Activated CD4-positive, alpha-beta T cell treated with anti-CD3 and anti-CD28 coated beads for 48 hours (primary cell): ENCODE measurements at regions not wholly inside any gene's neighbourhood (a gene's known extent, or its start where the extent isn't known, plus 50 kb on each side); places are given as distances from the start of the nearest gene placed in this dataset.
A peak's percentile ranks its signal among the peaks of the same experiment; 100 is the strongest.

Experiments
- DNase-seq: peaks from one replicate; pipeline ENCODE4 v3.0.0-alpha.2; 2020

DNA sequence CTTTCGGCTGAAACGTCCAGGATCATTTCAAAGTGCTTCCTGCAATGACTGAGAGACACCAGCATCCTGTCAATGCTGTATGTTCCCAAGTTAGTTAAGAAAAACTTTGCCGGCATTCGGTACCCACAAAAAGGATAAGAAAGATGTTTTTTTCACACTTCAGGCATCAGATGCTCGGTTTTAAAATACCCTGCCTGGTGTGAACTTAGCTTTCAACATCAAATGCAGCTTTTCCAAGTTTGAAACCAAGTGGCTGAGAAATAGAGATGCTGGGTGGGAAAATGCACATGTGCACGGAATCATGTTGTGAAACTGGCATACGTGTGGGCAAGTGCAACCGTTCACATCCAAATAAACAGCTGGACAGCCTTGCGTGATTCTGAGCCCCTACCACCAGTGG is 254.9 kb upstream of the IGF1R start:
- no peak for DNase-seq

DNA sequence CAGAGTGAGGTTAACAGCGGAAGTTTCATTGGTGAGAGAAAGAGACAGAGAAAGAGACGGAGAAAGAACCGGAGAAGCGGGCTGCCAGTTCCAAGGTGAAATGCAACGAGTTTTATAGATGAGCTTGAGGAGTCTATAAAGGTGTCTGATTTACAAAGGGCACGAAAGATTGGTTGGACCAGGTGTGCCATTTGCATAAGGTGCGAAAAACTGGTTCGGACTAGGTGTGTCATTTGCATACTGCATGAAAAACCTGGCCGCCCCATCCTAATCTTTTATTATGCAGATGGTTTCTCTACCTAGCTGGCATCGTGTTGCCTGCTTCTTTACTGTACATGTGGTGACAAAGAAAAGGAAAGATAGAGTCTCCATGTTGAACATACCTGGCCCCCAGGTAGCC is 253.8 kb upstream of the IGF1R start:
- DNase-seq: no peak

DNA sequence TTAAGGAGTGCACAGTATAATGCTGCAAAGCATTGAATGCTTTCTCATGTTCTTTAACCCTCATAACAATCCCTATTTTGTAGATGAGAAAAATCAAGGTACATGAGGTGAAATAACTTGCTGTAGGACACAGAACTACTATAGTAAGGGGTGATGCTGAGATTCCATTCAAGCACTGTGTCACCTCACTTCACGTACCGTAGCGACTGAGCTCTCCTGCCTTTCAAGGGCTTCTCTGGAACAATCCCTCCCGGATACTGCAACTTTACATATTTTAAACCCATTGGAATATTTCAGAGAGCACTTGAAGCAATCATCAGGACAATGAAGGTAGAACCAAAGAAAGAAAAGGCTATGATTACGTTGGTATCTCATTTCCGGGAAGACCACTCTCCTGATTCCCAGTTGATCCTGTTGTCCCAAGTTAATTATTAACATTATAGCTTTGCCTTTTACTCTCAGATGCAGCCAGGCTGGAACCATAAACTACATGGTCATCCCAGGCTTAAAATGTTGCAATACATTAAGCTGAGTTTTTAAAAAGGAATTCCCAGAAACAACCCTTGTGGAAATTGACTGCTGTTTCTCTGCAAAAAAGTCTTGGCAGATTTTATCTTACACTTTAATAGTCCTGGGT is 252.2 kb upstream of the IGF1R start:
- DNase-seq: no peak

DNA sequence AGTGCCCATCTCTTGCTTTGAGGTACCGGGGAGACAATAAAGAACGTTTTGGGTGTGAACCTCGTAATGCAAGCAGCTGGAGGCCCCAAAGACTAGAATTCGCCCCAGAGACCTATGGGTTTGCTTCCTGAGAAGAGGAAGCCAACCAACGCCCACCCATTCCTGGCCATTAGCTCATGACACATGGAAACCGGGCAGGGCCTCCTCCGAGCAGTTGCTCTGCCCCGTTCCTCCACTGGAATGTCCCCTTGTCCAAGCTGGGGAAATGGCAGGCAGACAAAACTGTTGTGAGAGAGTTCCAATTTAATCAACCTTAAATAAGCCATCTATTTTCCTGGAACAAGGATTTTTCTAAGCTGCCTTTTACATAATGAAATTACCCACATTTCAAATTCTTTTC is 250.9 kb upstream of the IGF1R start:
- DNase-seq: no peak

DNA sequence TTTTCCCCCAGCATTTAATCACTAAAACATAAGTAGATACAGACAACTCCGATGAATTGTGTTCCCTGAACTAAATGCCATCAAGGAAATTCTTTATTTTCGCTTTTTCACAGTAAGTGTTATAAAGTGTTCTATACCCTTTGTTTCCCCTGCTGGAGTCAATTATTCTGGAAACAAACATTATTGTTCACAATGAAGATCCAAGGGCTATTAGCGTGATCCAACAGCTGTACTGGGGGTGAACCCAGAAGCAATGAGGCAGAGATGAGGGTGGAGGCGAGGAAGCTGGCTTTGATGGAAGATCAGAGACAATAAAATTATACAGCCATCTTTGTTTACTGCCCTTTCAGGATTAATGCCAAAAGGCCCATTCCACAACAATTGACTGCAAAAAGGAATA is 250.3 kb upstream of the IGF1R start:
- DNase-seq: no peak

DNA sequence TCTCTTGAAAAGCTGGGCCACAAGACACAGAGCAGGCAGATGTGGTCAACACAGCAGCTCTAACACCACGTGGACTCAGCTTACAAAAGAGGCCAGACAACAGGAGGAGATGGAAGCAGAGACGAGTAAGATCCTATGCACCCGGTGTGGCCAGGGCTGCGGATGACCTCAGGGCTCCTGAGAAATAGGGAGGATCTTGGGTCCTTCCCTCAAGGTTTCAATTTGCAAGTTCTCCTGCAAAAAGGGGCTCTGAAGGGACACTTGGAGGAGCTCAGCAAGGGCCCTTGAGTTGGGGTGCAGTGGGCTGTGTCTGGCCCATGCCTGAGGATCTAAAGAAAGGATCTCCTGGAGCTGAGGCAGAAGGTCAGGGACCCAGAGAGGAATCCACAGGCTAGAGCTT is 249.5 kb upstream of the IGF1R start:
- DNase-seq: no peak

DNA sequence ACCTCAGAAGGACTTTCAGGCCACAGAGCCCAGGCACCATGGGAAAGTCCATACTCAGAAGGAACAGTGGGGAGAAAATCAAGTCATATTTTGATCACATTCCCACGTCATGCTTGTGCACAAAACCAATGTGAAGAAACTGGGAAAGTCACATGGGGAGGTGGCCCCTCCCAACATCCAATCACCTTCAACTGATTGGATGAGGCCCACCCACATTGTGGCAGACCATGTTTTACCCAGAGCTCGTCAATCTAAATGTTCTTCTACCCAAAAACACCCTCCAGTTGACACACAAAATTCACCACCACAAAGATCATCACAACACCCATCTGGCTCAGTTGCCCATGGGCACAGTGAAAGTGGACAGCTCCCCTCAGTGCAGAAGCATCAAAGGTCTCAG is 248.2 kb upstream of the IGF1R start:
- DNase-seq: no peak

DNA sequence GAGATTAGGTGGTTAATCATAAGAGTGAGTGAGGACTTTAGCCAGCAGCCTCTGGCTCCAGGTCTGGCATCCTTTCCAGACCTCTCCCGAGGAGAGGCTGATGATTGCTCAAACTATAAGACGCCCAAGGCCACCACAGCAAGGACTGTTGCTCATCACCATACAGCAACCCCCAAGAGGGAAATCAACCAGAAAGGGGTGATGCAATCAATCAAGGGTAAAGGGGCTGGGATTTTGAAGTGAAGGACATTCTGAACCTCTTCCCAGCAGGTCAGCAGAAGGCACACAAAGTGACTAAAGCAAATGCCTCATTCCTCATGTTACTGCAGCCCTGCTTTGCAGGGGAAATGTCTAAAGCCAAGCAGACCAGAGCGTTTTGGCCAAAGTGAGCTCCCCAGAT is 247.3 kb upstream of the IGF1R start:
- DNase-seq: no peak

DNA sequence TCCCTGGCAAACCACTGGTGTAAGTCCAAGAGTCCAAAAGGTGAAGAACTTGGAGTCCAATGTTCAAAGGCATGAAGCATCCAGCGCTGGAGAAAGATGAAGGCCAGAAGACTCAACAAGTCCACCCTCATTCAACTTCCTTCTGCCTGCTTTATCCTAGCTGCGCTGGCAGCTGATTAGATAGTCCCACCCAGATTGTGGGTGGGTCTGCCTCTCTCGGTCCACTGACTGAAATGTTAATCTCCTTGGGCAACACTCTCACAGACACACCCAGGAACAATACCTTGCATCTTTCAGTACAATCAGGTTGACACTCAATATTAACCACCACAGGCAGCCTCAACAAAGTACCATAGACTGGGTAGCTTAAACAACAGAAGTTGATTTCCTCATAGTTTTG is 245.9 kb upstream of the IGF1R start:
- DNase-seq: no peak

DNA sequence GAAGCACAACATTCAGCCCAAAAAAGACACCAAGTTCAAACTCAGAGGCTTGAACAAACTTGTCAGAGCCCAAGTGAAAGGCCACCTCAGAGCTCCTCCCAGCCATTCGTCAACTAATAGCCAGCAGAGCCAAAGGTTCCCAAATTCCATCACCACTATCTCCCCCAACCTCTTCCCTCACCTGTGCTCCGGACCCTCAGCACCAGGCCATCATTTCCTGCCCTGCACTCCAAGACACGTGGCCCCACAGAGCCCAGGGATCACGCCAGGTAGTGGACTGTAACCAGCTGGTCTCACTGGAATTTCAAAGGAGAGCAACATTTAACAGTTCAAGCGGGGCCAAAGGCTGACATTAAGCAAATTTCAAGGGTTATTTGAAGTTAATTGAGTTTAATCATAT is 245.2 kb upstream of the IGF1R start:
- DNase-seq: no peak

DNA sequence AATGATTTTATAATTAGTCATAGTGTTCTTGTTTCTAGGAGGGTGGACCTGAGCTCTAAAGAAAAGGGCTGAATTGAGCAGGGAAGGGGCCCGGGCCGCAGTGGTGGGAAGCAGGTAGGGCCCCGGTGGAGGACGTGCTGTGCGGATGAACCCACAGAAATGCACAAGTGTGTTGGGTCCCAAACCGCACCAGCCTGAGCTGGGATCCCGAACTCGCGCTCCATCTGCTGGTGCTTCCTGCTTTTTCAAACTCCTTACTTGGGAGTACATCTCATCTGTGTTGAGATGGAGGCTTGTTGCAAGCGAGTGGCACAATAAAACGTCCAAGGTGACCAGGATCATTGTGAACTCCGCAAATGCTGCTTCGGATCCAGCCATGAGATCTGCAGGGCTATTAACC is 244.8 kb upstream of the IGF1R start:
- DNase-seq: no peak

DNA sequence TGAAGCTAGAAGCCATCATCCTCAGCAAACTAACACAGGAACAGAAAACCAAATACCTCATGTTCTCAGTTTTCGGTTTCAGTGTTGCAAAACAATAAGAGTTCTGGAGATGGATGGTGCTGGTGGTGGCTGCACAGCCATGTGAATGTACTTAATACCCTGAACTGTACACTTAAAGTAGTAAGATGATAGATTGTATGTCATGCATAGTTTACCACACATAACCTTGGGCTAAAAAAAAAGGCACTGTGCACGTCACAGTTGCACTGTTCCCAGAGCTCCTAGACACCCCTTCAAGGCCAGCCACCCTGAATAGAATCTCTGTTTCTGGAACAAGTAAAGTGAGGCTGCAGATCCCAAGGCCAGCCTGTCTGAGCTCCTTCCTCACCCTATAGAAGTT is 243.3 kb upstream of the IGF1R start:
- DNase-seq: no peak

DNA sequence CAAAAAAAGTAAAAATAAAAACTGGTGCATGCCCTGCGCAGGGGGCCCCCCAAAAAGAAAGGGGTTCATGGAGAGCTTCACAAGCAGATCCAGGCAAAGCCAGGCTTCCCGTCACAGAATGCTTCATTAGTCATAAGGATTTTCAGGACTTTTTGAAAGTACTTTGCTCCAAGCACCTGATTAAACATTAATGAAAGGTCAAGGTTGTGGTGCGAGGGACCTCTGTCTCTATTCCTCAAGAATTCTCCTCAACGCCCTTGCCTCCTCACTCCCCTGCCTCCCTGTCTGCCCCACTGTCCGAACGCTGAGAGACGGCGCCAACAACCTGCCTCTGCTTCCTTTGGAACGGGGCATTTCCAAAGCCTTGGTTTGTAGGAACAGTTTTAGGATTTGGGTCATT is 240.1 kb upstream of the IGF1R start:
- no peak for DNase-seq

DNA sequence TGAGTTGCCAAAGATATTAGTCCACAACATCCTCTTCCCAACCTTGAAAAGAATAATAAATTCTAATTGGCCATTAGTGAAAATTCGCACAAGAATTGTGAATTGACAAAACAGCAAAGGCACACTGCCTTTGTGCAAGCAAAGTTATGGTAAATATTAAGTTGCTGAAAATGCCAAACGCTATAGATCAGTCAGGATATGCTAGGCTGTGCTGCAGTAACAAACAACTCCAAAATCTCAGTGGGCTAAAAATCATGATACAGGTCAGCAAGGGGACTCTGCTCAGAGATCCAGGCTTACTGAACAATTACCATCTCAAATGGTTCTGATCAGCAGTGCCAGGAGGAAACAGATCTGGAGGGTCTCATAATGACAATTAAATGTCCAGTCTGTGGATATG is 238.0 kb upstream of the IGF1R start:
- DNase-seq: no peak

DNA sequence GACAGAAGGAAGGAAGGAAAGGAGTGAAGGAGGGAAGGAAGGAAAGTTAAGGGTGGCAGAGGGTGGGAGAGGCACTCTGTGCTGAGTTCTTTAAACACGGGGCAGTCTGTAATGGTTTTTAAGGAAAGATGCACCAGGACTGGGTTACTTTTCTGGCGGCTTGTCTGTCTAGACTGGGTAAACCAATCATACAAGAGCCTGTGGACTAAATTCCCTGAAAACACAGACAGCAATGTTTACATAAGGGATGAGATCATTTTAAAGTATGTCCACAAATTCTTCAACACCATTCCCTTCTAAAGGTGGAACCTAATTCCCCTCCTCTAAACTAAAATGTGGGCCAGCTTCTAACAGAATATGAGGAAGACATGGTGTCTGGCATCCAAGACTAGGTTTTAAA is 235.5 kb upstream of the IGF1R start:
- DNase-seq: no peak

DNA sequence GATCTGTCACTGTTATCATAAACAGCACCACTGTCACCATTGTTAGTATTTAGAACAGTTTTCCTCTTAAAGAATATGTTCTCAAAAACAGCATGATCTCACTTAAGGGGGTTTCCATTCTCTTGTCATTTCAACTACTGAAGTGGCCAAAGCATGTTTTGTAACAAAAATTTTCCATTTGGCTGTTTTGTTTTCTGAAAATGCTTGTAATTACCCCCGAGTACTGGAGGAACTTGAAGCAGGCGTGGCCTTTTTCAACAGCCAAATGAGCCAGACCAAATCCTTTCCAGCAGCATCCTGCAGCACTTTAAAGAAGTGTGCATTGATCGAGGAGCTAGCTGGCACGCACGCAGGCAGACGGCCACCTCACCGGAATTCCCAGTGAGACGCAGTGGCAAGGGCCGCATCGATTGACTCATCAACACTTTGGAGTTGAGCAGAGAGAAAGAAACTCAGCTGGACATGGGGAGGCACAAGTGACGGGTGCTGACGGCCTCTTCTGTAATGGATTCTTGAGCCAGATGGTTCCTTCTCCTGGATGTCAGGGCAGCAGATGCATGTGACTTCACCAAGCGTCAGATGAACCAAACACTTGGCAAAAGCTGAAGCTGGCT is 234.3 kb upstream of the IGF1R start:
- no peak for DNase-seq

DNA sequence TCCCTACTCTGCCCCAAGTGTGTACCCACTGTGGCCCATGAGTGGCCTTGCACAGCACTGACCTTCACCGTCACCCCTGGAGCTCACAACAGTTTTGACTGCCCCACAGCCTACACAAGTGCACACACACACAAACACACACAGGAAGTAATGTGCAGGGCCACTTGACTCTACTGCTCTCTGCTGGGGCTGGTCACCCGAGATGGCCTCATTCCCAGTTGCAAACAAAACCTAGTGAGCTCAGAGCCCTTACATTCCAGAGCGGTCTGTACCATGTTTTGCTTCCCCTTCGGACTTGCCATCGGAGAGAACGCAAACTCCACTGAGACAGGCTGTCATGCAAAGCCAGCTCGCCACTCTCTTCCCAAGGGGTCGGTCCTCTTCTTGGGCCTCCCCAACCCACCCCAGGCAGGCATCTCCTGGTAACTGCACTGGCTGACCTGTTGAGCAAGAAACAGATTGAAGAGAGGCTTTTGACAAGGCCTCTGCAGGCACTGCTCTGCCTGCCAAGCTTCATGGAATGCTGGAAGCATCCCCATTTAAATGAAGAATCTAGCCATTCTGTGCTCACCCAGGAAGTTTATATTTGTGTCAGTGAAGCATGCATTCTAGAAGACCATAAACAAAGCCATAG is 232.0 kb upstream of the IGF1R start:
- DNase-seq: no peak

DNA sequence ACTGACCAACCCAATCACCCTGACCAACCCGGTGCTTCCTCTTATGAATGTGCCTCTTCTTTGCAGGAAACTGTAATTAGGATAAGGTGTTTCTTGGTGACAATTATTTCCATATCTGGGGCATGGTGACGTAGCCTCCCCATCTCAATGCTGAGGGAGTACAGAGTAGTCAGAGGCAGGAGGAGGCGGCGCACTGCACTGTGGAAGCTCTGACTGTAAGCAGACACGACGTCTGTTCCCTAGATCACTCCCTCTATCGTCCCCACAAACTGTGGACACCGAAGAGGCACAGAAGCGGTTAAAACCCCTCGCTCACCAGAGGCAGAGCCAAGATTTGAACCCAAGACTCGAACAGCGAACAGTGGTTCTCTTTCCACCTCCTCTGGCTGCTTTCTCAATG is 231.0 kb upstream of the IGF1R start:
- DNase-seq: no peak

DNA sequence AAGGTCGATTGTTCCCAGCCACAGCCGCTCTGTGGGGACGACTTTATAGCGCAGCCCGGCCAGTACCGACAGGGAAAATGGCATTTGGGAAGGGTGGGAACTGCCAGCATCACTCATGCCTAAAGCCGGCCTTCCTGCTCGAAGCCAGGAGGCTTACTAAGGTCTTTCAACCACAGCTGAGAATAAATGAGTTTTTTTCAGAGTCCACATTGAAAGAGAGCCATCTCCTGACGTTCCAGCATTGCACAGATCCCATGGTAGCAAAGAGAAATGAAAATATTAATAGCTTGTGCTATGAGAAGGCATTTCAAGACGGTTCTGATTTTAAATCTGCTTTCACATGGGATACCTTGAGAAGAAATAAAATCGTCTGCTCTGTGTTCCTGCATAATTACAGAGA is 230.2 kb upstream of the IGF1R start:
- no peak for DNase-seq

DNA sequence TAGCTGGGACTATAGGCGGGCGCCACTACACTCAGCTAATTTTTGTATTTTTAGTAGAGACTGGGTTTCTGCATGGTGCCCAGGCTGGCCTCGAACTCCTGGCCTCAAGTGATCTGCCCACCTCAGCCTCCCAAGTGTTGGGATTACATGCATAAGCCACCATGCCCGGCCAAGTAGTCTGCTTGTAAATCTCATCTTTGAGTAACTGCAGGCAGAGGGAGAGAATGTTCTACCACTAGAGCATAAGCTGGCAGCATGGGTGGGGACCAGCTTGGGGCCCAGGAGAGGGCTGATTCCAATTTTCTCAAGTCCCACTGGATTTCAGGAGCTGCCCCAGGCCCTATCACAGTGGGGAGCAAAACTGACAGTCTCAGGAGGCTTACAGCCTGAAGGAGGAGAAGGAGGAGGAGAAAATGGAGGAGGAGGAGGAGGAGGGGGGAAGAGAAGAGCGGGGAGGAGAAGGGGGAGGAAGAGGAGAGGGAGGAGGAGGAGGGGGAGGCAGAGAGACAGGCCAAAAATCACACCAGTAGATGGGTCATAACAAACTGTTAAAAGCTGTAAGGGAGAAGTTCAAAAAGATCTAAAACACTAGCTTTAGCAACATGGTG is 229.1 kb upstream of the IGF1R start:
- no peak for DNase-seq

DNA sequence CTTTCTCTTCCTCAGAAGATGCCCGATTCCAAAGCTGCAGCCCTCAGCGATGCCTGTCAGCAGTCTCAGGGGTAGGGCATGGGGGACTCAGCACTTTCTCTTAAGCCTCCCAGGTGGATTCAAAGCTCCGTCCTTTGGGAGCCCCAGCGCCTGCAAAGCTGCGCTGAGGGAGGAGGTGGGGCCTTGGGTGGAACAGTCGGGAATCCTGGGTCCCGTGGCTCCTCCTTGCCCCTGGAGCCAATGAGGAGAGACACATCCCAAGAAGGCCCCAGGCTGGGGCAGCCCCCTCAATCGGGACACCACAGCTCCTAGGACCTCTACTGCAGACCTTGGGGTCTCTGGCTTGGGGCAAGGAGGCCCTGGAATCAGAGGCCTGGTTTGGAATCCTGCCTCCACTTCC is 227.5 kb upstream of the IGF1R start:
- no peak for DNase-seq

DNA sequence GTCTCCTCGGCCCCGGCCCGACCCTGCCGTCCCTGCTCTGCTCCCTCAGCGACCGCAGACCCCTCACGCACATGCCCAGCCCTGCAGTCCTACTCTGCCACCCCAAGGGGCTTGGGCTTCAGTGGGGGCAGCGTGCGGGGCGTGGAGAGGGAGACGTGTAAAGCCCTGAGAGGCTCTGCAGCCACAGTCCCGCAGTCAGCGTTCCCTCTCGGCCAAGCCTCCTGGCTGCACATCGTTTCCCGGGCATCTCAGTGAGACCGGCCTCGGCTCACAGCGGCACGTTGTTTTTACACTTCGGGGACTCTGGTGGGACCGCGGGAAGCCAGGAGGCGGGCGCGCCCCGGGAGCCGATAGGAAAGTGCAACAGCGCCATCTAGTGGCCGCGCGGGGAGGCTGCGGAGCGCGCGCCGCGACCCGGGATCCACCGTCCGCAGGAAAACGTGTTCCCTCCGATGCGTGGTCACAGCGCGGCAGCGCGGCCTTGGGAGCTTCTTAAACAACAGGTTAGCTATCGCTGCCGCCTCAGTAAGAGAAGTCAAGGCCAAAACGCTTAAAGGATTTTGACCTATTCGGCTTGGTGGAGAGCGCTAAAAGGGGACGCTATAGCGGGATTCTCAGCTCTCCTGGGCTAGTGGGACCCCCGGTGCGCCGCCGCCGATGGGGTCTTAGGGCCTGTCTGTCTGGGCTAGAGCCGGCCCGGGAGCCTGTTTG is 226.8 kb upstream of the IGF1R start:
- DNase-seq: peak; percentile 79

DNA sequence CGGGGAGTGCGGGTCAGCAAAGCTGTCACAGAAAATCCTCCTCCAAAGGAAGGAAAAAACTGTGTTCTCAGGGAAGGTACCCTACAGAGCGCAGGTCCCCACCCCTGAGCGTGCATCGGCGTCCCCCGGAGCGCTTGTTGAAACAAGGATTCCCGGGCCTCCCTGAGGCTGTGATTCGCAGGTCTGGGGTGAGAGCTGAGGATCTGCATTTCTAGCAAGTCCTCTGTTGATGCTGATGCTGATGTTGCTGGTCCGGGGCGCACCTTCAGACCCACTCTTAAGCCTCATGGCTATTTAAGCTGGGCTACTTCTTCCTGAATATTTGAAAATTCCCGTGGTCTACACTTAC is 226.2 kb upstream of the IGF1R start:
- DNase-seq: no peak

DNA sequence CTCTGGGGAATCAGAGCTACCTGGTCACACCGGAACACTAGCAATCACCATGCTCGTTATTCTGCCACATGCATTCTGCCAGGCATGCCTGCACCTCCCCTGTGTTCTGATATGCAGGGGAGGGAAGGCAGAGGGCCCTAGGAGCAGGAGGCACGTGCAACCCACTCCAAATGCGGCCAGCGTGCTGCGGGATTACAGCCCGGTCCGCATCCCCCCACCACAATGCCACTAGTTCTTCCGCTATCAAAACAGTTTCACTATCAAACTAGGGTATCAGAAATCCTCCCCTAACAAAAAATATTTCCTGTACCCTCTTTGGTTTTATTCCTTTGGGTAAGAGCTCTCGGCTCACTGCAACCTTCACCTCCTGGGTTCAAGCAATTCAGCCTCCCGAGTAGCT is 223.2 kb upstream of the IGF1R start:
- no peak for DNase-seq
